ENCODE measurements at regions not wholly inside any gene's neighbourhood (a gene's known extent, or its start where the extent isn't known, plus 50 kb on each side); places are given as distances from the start of the nearest gene placed in this dataset.

GRCh38 chr2:133673305-133673905 lies 105.1 kb upstream of the NCKAP5 start:
- Mint-ChIP-seq H3K4me1 (ENCODE audit: low read depth) (peaks cover 49% of the 10 kb centered on the region), H3K27me3 (ENCODE audit: insufficient read depth) (no peaks in the 10 kb centered on the region; the same call in 1 of the 2 replicates), H3K9me3 (peaks cover 9% of the 10 kb centered on the region), H3K27ac (no peak overlapping the region), H3K4me3 (no peak overlapping the region; the same call in 1 of the 2 replicates), H3K36me3 (ENCODE audit: low read depth) (peaks cover 15% of the 10 kb centered on the region; the same call in 1 of the 2 replicates)
- DNase-seq, result no peak
- TF ChIP-seq, protein P1, sequence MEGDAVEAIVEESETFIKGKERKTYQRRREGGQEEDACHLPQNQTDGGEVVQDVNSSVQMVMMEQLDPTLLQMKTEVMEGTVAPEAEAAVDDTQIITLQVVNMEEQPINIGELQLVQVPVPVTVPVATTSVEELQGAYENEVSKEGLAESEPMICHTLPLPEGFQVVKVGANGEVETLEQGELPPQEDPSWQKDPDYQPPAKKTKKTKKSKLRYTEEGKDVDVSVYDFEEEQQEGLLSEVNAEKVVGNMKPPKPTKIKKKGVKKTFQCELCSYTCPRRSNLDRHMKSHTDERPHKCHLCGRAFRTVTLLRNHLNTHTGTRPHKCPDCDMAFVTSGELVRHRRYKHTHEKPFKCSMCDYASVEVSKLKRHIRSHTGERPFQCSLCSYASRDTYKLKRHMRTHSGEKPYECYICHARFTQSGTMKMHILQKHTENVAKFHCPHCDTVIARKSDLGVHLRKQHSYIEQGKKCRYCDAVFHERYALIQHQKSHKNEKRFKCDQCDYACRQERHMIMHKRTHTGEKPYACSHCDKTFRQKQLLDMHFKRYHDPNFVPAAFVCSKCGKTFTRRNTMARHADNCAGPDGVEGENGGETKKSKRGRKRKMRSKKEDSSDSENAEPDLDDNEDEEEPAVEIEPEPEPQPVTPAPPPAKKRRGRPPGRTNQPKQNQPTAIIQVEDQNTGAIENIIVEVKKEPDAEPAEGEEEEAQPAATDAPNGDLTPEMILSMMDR (IDR thresholded peaks at IDR 0.05), result no peak

GRCh38 chr2:133674066-133674432 lies 105.8 kb upstream of the NCKAP5 start:
- DNase-seq, result no peak
- no peaks in the 10 kb centered on the region; the same call in 1 of the 2 replicates for H3K27me3 Mint-ChIP-seq (ENCODE audit: insufficient read depth)
- peak overlapping the region; percentile 17; the same call in 1 of the 2 replicates for H3K27ac Mint-ChIP-seq
- H3K4me3 Mint-ChIP-seq, result peak overlapping the region; percentile 87; the same call in 1 of the 2 replicates
- H3K4me1 Mint-ChIP-seq (ENCODE audit: low read depth), result peaks cover 56% of the 10 kb centered on the region
- TF ChIP-seq, protein P1 (IDR thresholded peaks at IDR 0.05), result no peak
- peaks cover 4% of the 10 kb centered on the region for H3K9me3 Mint-ChIP-seq
- peaks cover 11% of the 10 kb centered on the region; the same call in 1 of the 2 replicates for H3K36me3 Mint-ChIP-seq (ENCODE audit: low read depth)

DNA sequence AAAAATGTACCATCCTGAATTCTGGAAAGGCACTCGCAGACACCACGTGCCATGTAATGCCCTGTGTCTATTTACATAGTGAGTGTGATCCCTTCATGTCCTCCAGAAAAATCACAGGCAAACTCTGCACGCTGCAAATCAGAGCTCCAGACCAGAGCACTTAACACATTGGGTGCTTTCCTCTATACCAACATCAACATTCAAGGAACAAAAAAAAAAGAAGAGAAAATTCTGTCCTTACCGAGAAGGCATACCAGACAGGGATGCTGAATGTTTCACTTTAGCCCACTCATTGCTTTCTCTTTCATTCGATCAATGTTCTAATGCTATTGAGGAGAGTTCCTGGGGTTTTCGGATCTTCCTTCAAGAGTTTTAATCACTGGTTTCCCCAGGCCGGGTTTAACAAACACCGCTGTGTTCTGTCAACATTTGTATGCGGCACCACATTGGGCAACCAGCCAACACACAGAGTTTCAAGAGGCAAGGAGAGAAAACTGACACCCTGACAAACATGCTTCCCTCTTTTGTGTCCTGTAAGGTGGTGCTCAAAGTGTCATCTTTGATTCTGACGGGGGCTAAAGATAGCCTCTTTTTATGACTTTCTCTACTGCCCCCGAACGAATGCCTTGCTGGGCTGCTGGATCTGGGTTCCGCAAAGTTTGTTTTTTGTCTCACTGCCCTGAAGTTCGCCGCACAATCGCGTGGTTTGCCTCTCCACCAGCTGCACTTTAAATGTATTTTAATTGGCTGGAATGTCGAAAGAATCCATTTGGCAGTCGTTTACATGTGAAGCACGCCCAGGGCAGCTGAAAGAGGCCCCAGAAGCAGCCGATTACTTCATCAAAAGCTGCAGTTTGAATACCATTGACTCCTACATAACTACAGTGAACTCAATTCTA lies 106.4 kb upstream of the NCKAP5 start:
- Mint-ChIP-seq H3K27ac (peak overlapping the region; percentile 80), H3K4me1 (ENCODE audit: low read depth) (peaks cover 59% of the 10 kb centered on the region), H3K36me3 (ENCODE audit: low read depth) (peaks cover 5% of the 10 kb centered on the region; the same call in 1 of the 2 replicates), H3K4me3 (peak overlapping the region; percentile 87), H3K27me3 (ENCODE audit: insufficient read depth) (no peaks in the 10 kb centered on the region; the same call in 1 of the 2 replicates), H3K9me3 (peaks cover 2% of the 10 kb centered on the region)
- TF ChIP-seq, protein P1 (IDR thresholded peaks at IDR 0.05), result no peak
- DNase-seq, result peak; percentile 75

DNA sequence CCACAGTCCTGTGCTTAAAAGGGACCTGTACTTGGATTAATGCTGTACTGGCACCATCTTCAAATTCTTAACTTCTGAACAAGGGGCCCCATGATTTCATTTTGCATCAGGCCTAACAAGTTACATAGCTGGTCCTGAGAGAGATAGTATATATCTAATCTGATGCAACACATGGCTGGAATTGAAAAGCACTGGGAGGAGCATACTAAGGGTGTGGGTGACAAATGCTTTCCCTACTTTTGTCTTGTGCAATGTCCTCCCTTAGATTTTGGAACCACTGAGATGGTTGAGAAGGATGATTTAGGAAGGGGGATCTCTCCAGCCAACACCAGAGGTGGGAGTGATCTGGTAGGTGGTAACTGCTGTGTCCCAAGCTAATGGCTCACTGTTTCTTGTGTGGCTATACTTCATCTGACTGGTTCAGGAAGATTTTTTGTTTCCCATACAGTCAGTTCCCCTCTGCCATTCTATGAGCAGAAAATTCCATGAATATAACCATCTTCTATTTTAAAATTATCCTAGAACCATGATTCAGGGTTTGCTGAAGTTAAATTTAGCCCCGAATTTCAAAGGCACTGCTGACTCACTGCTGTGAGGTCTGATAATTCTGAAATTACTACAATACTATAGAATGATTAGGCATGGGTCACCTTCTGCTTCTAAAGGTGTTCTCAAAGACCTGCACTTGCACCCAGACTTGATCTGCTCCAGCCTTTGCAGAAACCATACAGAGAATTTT lies 108.3 kb upstream of the NCKAP5 start:
- TF ChIP-seq, protein P1 (IDR thresholded peaks at IDR 0.05), result no peak
- Mint-ChIP-seq H3K36me3 (ENCODE audit: low read depth) (0 out of 2 replicates have a peak, but pooled peaks cover 3% of the 10 kb centered on the region), H3K27me3 (ENCODE audit: insufficient read depth) (no peaks in the 10 kb centered on the region; the same call in 1 of the 2 replicates), H3K4me1 (ENCODE audit: low read depth) (peaks cover 58% of the 10 kb centered on the region), H3K9me3 (no peaks in the 10 kb centered on the region), H3K27ac (peak overlapping the region; percentile 81), H3K4me3 (peak overlapping the region; percentile 24)
- DNase-seq, result peak; percentile 26

- Mint-ChIP-seq H3K27me3 (ENCODE audit: insufficient read depth) (peaks cover 6% of the 10 kb centered on the region), H3K36me3 (ENCODE audit: low read depth) (0 out of 2 replicates have a peak, but pooled peaks cover 3% of the 10 kb centered on the region), H3K4me3 (no peak overlapping the region), H3K9me3 (no peaks in the 10 kb centered on the region), H3K4me1 (ENCODE audit: low read depth) (peaks cover 32% of the 10 kb centered on the region), H3K27ac (no peak overlapping the region)
- TF ChIP-seq, protein P1 (IDR thresholded peaks at IDR 0.05), result peak; percentile 52
- no peak for DNase-seq
Observed at GRCh38 chr2:133680343-133681049, 112.2 kb upstream of the NCKAP5 start.
